ENCODE measurements at regions not wholly inside any gene's neighbourhood (a gene's known extent, or its start where the extent isn't known, plus 50 kb on each side); places are given as distances from the start of the nearest gene placed in this dataset.

DNA sequence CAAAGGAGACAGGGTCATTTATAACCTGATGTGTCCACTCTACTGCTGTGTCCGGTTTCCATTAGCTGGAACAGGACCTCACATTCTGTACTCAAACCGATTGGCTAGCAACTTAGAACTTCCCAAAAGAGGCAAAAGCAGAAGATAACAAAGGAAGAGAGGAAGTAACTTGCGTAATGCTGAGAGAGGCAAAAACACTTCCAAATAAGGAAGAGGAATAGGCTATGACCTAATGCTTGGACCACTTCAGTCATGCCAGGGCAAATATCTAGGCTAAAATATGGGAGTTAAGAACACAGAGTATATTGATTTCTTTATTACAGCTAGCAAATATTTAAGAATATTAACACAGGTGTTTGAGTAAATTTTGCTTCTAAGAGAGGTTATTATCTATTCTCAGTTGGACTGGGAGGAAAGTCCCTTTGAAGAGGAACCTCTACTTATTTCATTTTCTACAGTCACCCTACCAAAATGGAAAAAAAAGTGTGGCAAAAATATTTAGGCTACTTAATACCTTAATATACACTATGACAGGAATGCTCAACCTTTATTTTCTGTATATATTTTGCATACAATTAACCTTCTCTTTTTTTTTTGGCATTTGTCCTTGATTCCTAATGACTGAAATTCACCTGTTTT, 499.8 kb upstream of the CHORDC1 start:
- no TSS peak for BruUV-seq (replicated peaks)
- no peak for ATAC-seq
- Histone ChIP-seq H3K9me3 (ENCODE audit: low read length) (no peaks in the 10 kb centered on the region), H3K9ac (ENCODE audit: low read length) (no peak overlapping the region), H3K79me2 (ENCODE audit: low read length) (no peaks in the 10 kb centered on the region), H2AFZ (ENCODE audit: low read length) (no peak overlapping the region), H3K27me3 (ENCODE audit: low read length) (no peaks in the 10 kb centered on the region), H3K36me3 (ENCODE audit: low read depth, low read length) (no peaks in the 10 kb centered on the region), H3K4me2 (ENCODE audit: low read length) (no peak overlapping the region), H3K4me3 (ENCODE audit: low read length) (no peak overlapping the region), H3K9me2 (replicated peaks; ENCODE audit: low read length) (no peaks in the 10 kb centered on the region), H3F3A (ENCODE audit: low read length, unreplicated experiment) (no peaks in the 10 kb centered on the region), H3K27ac (ENCODE audit: low read length) (no peak overlapping the region), H3K4me1 (ENCODE audit: insufficient read depth, low read length) (no peaks in the 10 kb centered on the region), H4K20me1 (ENCODE audit: low read length) (no peaks in the 10 kb centered on the region)
- intact Hi-C loops (cut with micrococcal nuclease) = no loop called here
- no peak for DNase-seq
- ChIA-PET POLR2A (ENCODE audit: unreplicated experiment) (no interaction called here), CTCF (no interaction called here)
- no peak for TF ChIP-seq EZH2 (IDR thresholded peaks at IDR 0.05; ENCODE audit: low read length, unreplicated experiment)
- TF ChIP-seq, protein P1, sequence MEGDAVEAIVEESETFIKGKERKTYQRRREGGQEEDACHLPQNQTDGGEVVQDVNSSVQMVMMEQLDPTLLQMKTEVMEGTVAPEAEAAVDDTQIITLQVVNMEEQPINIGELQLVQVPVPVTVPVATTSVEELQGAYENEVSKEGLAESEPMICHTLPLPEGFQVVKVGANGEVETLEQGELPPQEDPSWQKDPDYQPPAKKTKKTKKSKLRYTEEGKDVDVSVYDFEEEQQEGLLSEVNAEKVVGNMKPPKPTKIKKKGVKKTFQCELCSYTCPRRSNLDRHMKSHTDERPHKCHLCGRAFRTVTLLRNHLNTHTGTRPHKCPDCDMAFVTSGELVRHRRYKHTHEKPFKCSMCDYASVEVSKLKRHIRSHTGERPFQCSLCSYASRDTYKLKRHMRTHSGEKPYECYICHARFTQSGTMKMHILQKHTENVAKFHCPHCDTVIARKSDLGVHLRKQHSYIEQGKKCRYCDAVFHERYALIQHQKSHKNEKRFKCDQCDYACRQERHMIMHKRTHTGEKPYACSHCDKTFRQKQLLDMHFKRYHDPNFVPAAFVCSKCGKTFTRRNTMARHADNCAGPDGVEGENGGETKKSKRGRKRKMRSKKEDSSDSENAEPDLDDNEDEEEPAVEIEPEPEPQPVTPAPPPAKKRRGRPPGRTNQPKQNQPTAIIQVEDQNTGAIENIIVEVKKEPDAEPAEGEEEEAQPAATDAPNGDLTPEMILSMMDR (conservative IDR thresholded peaks at IDR 0.05; ENCODE audit: low read depth, low read length) = no peak

DNA sequence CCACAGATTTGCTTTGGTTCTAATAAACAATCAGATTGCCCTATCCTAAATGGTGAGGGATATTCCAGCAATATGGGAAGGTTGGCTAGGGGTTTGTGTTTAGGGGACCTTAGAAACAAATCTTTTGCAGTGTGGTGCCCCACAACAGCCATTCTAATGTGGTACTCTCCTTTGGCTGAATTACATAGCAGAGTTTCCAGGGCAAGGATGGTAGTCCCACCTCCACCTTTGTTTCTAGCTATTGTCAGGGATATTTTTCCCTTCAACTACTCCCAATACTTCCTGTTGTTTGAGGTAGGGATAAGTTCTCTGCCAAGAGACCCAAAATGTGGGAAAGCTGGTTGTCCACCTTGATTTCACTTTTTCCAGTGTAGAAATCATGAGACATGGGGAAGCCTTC, 494.7 kb upstream of the CHORDC1 start:
- no peak overlapping the region for H3K27ac ChIP-seq (ENCODE audit: low read length)
- TF ChIP-seq, protein P1 (conservative IDR thresholded peaks at IDR 0.05; ENCODE audit: low read depth, low read length) = no peak
- TF ChIP-seq EZH2 (IDR thresholded peaks at IDR 0.05; ENCODE audit: low read length, unreplicated experiment) (no peak), EZH2phosphoT487 (IDR thresholded peaks at IDR 0.05; ENCODE audit: borderline replicate concordance, low read length) (no peak)
- H3F3A ChIP-seq (ENCODE audit: low read length, unreplicated experiment) = no peaks in the 10 kb centered on the region
- H3K79me2 ChIP-seq (ENCODE audit: low read length) = no peaks in the 10 kb centered on the region
- no peaks in the 10 kb centered on the region for H4K20me1 ChIP-seq (ENCODE audit: low read length)
- POLR2A ChIA-PET (ENCODE audit: unreplicated experiment) = no interaction called here
- no peak for DNase-seq
- H3K9ac ChIP-seq (ENCODE audit: low read length) = no peak overlapping the region
- H3K36me3 ChIP-seq (ENCODE audit: low read depth, low read length) = no peaks in the 10 kb centered on the region
- no peak overlapping the region for H3K4me3 ChIP-seq (ENCODE audit: low read length)
- no peak overlapping the region for H3K4me2 ChIP-seq (ENCODE audit: low read length)
- H2AFZ ChIP-seq (ENCODE audit: low read length) = no peak overlapping the region
- no peaks in the 10 kb centered on the region for H3K9me2 ChIP-seq (replicated peaks; ENCODE audit: low read length)
- H3K27me3 ChIP-seq (ENCODE audit: low read length) = no peaks in the 10 kb centered on the region
- BruUV-seq (replicated peaks) = no TSS peak
- H3K4me1 ChIP-seq (ENCODE audit: insufficient read depth, low read length) = no peaks in the 10 kb centered on the region
- peaks cover 13% of the 10 kb centered on the region for H3K9me3 ChIP-seq (ENCODE audit: low read length)
- ATAC-seq = no peak
- intact Hi-C loops (cut with micrococcal nuclease) = no loop called here
- CTCF ChIA-PET = no interaction called here

DNA sequence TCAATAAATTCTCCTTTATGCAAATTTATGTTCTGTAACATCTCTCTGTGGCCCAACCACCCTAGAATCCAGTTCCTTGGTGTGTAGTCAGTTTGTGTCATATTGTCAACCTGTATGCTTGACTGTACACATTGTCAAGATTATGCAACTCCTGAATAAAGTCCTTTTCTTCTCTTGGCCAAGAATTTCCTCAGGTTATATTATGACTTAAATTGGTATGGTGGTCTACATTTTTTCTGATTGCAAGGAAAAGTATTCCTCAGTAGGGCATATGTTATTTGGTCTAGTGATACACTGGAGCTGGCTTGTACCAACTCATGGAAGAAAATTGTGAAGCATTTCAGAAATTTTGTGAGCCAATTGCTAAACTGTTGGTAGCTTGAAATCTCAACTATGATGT, 482.8 kb upstream of the CHORDC1 start:
- no peak for TF ChIP-seq EZH2phosphoT487 (IDR thresholded peaks at IDR 0.05; ENCODE audit: borderline replicate concordance, low read length)
- TF ChIP-seq EZH2 (IDR thresholded peaks at IDR 0.05; ENCODE audit: low read length, unreplicated experiment) = no peak
- TF ChIP-seq, protein P1 (conservative IDR thresholded peaks at IDR 0.05; ENCODE audit: low read depth, low read length) = no peak
- no peaks in the 10 kb centered on the region for H3K4me1 ChIP-seq (ENCODE audit: insufficient read depth, low read length)
- no peak overlapping the region for H3K4me3 ChIP-seq (ENCODE audit: low read length)
- H3K27me3 ChIP-seq (ENCODE audit: low read length) = no peaks in the 10 kb centered on the region
- intact Hi-C loops (cut with micrococcal nuclease) = no loop called here
- no peak for DNase-seq
- no peaks in the 10 kb centered on the region for H3K79me2 ChIP-seq (ENCODE audit: low read length)
- no peak overlapping the region for H3K4me2 ChIP-seq (ENCODE audit: low read length)
- no peak overlapping the region for H3K9ac ChIP-seq (ENCODE audit: low read length)
- no peak overlapping the region for H3K27ac ChIP-seq (ENCODE audit: low read length)
- H3K36me3 ChIP-seq (ENCODE audit: low read depth, low read length) = no peaks in the 10 kb centered on the region
- no peak overlapping the region for H2AFZ ChIP-seq (ENCODE audit: low read length)
- ATAC-seq = no peak
- POLR2A ChIA-PET (ENCODE audit: unreplicated experiment) = no interaction called here
- CTCF ChIA-PET = no interaction called here
- H3F3A ChIP-seq (ENCODE audit: low read length, unreplicated experiment) = no peaks in the 10 kb centered on the region
- no peaks in the 10 kb centered on the region for H3K9me3 ChIP-seq (ENCODE audit: low read length)
- H3K9me2 ChIP-seq (replicated peaks; ENCODE audit: low read length) = no peaks in the 10 kb centered on the region
- no peaks in the 10 kb centered on the region for H4K20me1 ChIP-seq (ENCODE audit: low read length)
- no TSS peak for BruUV-seq (replicated peaks)
